ENCODE measurements at regions not wholly inside any gene's neighbourhood (a gene's known extent, or its start where the extent isn't known, plus 50 kb on each side); places are given as distances from the start of the nearest gene placed in this dataset.

DNA sequence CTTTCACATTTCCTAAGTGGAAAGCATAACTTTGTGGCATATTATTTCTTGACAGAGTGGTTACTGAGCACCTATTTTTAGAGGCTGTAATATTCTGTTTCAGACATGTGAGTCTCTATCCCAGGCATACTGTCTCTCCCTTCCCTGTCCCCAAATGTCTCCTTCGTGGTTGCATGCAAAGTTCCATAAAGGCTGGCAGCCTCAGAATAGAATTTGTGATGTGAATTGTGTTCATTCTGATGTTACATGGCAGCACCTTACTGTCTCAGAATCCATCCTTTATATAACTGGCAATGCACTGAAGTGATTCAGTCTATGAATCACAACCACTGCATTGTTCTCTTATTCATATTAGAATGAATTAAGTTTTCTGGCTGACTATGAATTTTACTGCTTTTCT, 89.0 kb upstream of the SLC7A1 start:
- H3K4me3 Mint-ChIP-seq, result no peak overlapping the region
- no peaks in the 10 kb centered on the region for H3K36me3 Mint-ChIP-seq (ENCODE audit: low read depth)
- H3K27ac Mint-ChIP-seq, result no peak overlapping the region
- peaks cover 7% of the 10 kb centered on the region for H3K27me3 Mint-ChIP-seq
- intact Hi-C loops (cut with micrococcal nuclease), result no loop called here
- no peaks in the 10 kb centered on the region for H3K9me3 Mint-ChIP-seq
- no peaks in the 10 kb centered on the region for H3K4me1 Mint-ChIP-seq (ENCODE audit: low read depth)

DNA sequence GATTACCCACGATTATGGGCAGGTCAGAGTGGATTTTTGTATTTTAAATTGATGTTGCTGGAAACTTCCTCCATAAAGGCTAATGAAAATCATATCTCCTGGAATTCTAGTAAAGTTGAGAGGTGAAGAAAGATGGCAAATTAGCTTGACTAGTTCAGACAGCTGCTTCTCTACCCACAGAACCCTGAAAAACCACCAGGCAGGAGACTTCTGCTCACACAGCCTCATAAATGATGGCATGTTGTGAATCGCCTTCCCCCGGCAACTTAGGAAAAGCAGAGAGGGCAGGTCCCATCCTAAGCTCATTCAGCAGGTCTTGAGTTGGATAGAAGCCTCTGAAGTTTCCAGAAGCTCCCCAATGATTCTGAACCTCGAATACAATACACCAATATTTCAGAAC, 87.6 kb upstream of the SLC7A1 start:
- Mint-ChIP-seq H3K4me1 (ENCODE audit: low read depth) (no peaks in the 10 kb centered on the region), H3K27ac (no peak overlapping the region), H3K36me3 (ENCODE audit: low read depth) (no peaks in the 10 kb centered on the region), H3K4me3 (no peak overlapping the region), H3K27me3 (peaks cover 4% of the 10 kb centered on the region), H3K9me3 (no peaks in the 10 kb centered on the region)
- intact Hi-C loops (cut with micrococcal nuclease), result no loop called here

DNA sequence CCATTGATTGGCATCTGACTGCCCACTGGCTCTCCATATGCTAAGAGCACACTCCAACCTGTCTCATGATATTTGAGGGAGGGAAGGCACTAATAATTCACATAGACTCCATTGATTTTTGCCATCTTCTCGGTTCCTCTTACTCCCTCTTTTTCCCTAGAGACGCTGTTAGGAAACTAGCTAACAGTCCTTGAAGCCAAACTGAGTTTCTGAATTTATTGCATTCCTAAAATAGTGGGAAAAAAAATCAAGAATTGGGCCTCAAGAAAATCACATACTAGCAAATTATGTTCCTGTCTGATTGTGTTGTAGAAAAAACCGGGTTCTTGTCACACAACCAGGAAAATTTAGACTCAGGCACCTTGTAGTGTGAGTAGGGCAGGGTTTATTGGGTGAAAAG, 86.4 kb upstream of the SLC7A1 start:
- Mint-ChIP-seq H3K27ac (no peak overlapping the region), H3K27me3 (peaks cover 5% of the 10 kb centered on the region), H3K9me3 (no peaks in the 10 kb centered on the region), H3K36me3 (ENCODE audit: low read depth) (no peaks in the 10 kb centered on the region), H3K4me1 (ENCODE audit: low read depth) (no peaks in the 10 kb centered on the region), H3K4me3 (no peak overlapping the region)
- intact Hi-C loops (cut with micrococcal nuclease), result no loop called here

DNA sequence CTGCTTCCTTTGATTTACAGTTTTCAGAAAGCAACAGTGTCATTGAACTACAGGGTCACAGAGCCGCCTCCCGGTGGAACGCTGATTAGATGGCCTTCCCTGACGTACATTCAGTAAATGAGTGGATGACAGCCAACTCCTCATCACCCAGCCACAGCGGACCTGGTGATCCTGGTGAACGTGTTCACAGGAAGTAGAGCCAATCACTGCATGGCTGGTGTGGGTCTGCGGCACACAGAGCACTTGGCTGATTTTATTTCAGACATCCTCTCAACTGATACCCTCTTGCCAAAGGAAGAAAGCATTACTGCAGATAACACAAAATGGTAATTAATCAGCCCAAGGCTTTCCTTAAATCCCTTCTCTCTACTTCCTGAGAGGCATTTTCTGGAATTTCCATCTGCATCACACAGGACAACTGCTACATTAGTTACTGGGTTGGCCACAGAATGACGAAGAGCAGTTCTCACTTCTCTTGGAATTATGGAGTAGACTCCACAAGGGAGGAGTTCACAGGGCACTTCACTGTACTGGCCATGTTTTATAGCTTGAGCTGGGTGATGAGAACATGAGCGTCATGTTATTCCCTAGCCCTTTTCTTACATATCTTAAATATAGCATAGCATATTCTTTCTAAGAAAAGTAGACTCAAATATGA, 84.0 kb upstream of the SLC7A1 start:
- H3K27ac Mint-ChIP-seq, result no peak overlapping the region
- intact Hi-C loops (cut with micrococcal nuclease), result no loop called here

DNA sequence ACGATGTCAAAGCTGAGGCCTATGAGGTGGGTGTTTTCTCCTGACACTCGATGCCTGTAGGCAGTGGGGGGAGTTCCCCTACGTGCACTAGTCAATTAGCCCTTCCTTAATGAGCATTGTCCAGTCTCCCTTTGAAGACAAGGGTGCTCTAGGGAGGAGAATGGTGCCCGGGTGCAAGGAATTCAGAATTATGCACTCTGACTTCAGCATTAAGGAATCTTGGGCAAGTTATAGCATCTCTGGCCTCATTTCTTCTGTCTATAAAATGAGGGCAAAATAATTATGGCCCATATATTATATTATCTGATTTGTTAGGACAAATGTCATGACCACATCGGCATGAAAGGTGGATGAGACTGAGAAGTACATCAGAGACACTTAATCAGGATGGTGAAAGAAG, 82.1 kb upstream of the SLC7A1 start:
- no peak overlapping the region for H3K4me3 Mint-ChIP-seq
- no peaks in the 10 kb centered on the region for H3K4me1 Mint-ChIP-seq (ENCODE audit: low read depth)
- H3K27me3 Mint-ChIP-seq, result peaks cover 5% of the 10 kb centered on the region
- intact Hi-C loops (cut with micrococcal nuclease), result no loop called here
- no peaks in the 10 kb centered on the region for H3K9me3 Mint-ChIP-seq
- no peak overlapping the region for H3K27ac Mint-ChIP-seq
- no peaks in the 10 kb centered on the region for H3K36me3 Mint-ChIP-seq (ENCODE audit: low read depth)

More for the DNA sequence above, 84.0 kb upstream of the SLC7A1 start:
- Mint-ChIP-seq H3K9me3 (no peaks in the 10 kb centered on the region), H3K27me3 (peaks cover 5% of the 10 kb centered on the region), H3K4me1 (ENCODE audit: low read depth) (no peaks in the 10 kb centered on the region), H3K36me3 (ENCODE audit: low read depth) (no peaks in the 10 kb centered on the region), H3K4me3 (no peak overlapping the region)

DNA sequence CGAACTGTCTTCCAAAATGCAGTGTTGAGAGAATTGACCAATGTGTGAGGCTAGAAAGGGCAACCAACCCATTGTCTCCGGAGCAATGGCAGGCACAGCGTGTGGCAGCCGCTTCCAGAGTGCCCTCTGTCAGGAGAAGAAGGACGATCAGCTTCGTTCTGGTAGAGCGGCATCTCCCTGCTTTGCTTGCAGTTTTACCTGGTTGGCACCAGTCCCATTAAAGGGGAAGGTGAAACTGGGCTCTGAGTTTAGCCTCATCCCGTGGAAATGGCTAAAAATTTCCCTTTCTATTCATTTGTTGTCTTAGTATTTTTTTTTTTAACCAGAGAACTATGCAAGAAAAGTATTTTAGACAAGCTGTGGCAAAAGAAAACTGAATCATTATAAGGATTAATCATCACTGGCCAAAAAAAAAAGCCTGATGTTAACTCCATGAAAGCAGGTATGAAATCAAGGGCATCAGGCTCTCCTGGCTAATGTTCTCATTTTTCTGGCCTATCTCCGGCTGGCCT, 81.5 kb upstream of the SLC7A1 start:
- Mint-ChIP-seq H3K4me3 (no peak overlapping the region), H3K9me3 (no peaks in the 10 kb centered on the region), H3K36me3 (ENCODE audit: low read depth) (no peaks in the 10 kb centered on the region), H3K27me3 (peaks cover 5% of the 10 kb centered on the region), H3K4me1 (ENCODE audit: low read depth) (no peaks in the 10 kb centered on the region), H3K27ac (no peak overlapping the region)
- intact Hi-C loops (cut with micrococcal nuclease), result no loop called here

DNA sequence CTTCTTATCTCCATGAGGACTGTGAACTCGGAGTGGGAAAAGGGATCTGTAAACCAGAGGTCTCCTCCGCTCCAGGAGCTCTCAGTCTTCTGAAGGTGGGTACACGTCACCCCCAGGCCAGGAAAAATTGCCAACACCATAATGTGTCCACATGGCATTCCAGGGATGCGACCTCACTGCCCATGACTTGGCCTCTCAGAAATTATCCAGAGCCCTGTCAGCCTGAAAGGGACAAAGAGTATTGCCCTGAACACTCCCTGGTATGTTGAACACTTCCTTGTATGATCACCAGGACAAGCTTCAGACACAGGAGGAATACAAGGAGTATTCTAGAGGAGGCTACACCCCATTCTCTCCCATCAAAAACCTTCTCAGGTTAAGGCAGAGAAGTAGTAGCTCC, 81.0 kb upstream of the SLC7A1 start:
- Mint-ChIP-seq H3K27me3 (peaks cover 5% of the 10 kb centered on the region), H3K27ac (no peak overlapping the region), H3K4me1 (ENCODE audit: low read depth) (no peaks in the 10 kb centered on the region), H3K36me3 (ENCODE audit: low read depth) (no peaks in the 10 kb centered on the region), H3K4me3 (no peak overlapping the region), H3K9me3 (no peaks in the 10 kb centered on the region)
- intact Hi-C loops (cut with micrococcal nuclease), result no loop called here

DNA sequence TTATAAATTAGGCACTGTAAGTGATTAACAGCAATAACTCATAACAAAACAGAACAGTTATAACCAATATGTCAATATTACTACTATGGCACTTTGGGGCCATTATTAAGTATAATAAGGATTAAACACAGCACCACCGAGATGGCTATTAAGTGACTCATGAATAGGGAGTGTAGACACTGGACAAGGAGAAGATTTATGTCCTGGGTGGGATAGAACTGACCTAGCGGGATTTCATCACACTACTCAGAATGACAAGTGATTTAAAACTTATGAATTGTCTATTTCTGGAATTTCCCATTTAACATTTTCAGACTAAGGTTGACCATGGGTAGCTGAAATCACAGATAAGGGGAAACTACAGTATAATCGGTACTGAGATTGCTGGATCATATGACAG, 79.0 kb upstream of the SLC7A1 start:
- Mint-ChIP-seq H3K36me3 (ENCODE audit: low read depth) (no peaks in the 10 kb centered on the region), H3K27me3 (peaks cover 2% of the 10 kb centered on the region), H3K9me3 (no peaks in the 10 kb centered on the region)

DNA sequence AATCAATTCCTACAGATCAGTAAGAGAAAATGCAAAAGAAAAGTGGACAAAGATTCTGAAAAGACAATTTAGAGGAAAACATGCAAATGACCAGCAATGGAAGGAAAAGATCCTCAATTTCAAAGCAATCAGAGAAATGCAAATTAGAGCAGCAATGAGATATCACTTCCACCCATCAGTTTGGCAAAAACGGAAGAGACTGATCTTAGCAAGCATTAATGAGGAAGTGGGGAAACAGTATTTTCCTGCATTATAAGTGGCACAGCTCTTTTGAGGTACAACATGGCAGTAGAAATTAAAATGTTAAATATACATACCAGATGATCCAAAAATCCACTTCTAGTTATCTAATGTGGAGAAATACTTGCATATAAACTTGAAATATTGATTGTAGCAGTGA, 69.1 kb upstream of the SLC7A1 start:
- peaks cover 35% of the 10 kb centered on the region for H3K9me3 Mint-ChIP-seq
- intact Hi-C loops (cut with micrococcal nuclease), result no loop called here
- H3K4me3 Mint-ChIP-seq, result no peak overlapping the region
- no peaks in the 10 kb centered on the region for H3K4me1 Mint-ChIP-seq (ENCODE audit: low read depth)
- no peak overlapping the region for H3K27ac Mint-ChIP-seq
- no peaks in the 10 kb centered on the region for H3K27me3 Mint-ChIP-seq
- no peaks in the 10 kb centered on the region for H3K36me3 Mint-ChIP-seq (ENCODE audit: low read depth)

More for the DNA sequence above, 79.0 kb upstream of the SLC7A1 start:
- Mint-ChIP-seq H3K27ac (no peak overlapping the region), H3K4me3 (no peak overlapping the region), H3K4me1 (ENCODE audit: low read depth) (no peaks in the 10 kb centered on the region)
- intact Hi-C loops (cut with micrococcal nuclease), result no loop called here

DNA sequence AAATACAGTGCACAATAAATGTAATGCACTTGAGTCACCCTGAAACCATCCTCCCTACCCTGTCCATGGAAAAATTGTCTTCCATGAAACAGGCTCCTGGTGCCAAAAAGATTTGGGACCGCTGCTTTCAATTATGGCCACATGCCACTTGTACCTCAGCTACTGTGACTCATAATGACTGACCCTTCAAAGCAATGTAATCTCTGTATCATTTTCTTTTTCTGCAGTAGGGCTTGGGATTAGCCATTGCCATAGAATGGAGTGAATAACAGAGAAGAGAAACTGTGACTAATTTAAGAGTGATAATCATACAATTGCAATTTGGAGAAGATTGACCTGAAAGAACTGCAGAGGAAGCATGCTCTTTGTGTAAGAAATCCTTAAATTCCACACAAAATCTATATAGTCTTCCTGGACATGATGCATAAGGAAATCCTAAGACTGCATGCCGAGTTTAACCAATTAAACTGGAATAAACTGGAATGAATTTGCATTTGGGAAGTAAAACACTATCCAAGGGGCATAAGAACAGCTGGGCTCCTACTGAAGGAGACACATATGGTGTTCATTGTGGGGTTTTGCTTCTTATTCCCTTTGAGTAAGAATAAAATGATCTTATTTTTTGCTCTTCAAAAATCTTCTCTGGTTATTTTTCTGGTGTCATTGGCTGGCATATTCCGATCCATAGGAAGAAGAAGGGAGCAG, 59.5 kb upstream of the SLC7A1 start:
- H3K4me3 Mint-ChIP-seq, result no peak overlapping the region
- H3K36me3 Mint-ChIP-seq (ENCODE audit: low read depth), result no peaks in the 10 kb centered on the region
- H3K4me1 Mint-ChIP-seq (ENCODE audit: low read depth), result no peaks in the 10 kb centered on the region
- H3K27ac Mint-ChIP-seq, result no peak overlapping the region
- H3K9me3 Mint-ChIP-seq, result peaks cover 62% of the 10 kb centered on the region
- no peaks in the 10 kb centered on the region for H3K27me3 Mint-ChIP-seq
- intact Hi-C loops (cut with micrococcal nuclease), result no loop called here

DNA sequence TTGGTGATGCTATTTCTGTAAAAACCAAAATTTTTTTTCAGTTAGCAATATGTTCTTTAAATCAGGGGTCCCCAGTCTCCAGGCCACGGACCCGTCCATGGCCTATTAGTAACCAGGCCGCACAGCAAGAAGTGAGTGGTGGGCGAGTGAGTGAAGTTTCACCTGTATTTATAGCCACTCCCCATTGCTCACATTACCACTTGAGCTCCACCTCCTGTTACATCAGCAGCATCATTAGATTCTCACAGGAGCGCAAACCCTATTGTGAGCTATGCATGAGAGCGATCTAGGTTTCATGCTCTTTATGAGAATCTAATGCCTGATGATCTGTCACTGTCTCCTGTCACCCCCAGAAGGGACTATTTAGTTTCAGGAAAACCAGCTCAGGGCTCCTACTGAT, 58.9 kb upstream of the SLC7A1 start:
- no peaks in the 10 kb centered on the region for H3K27me3 Mint-ChIP-seq
- no peak overlapping the region for H3K27ac Mint-ChIP-seq
- H3K4me3 Mint-ChIP-seq, result no peak overlapping the region

DNA sequence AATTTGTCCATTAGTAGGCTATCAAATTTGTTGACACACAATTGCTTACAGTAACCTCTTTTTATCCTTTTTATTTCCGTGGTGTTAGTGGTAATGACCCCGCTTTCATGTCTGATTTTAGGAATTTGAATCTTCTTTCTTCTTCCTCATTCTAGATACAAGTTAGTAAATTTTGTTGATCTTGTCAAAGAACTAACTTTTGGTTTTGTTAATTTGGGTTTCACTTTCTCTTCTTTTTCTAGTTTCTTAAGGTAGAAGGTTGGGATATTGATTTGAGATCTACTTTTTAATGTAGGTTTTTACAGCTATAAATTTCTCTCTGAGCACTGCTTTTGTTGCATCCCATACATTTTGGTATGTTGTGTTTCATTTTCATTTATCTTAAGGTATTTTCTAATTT, 53.3 kb upstream of the SLC7A1 start:
- Mint-ChIP-seq H3K4me3 (no peak overlapping the region), H3K9me3 (peaks cover 3% of the 10 kb centered on the region)
- intact Hi-C loops (cut with micrococcal nuclease), result no loop called here

More for the DNA sequence above, 58.9 kb upstream of the SLC7A1 start:
- H3K9me3 Mint-ChIP-seq, result peaks cover 56% of the 10 kb centered on the region
- intact Hi-C loops (cut with micrococcal nuclease), result no loop called here
- no peaks in the 10 kb centered on the region for H3K4me1 Mint-ChIP-seq (ENCODE audit: low read depth)
- no peaks in the 10 kb centered on the region for H3K36me3 Mint-ChIP-seq (ENCODE audit: low read depth)

More for the DNA sequence above, 53.3 kb upstream of the SLC7A1 start:
- Mint-ChIP-seq H3K36me3 (ENCODE audit: low read depth) (no peaks in the 10 kb centered on the region), H3K27ac (no peak overlapping the region), H3K4me1 (ENCODE audit: low read depth) (no peaks in the 10 kb centered on the region), H3K27me3 (peaks cover 3% of the 10 kb centered on the region)
